GM18498 (cell line): ENCODE measurements at regions not wholly inside any gene's neighbourhood (a gene's known extent, or its start where the extent isn't known, plus 50 kb on each side); places are given as distances from the start of the nearest gene placed in this dataset.
"Not testable (repeated sequence)": the region's sequence is repeated elsewhere in the genome, so short reads cannot be mapped to it uniquely, and the experiment has no call there.

Experiments used
- ATAC-seq: cut with Tn5 transposase; IDR thresholded peaks from one replicate; pipeline ENCODE4 v1.9.1; 2021; ENCODE audit warnings: mild to moderate bottlenecking, moderate library complexity; ENCODE audit not compliant: unreplicated experiment

- not testable (repeated sequence) for ATAC-seq
Observed at GRCh38 chr15:44903281-44903680, 53.2 kb upstream of the TERB2 start.

GRCh38 chr15:44904651-44905340 is 51.7 kb upstream of the TERB2 start:
- not testable (repeated sequence) for ATAC-seq
